ENCODE measurements at regions not wholly inside any gene's neighbourhood (a gene's known extent, or its start where the extent isn't known, plus 50 kb on each side); places are given as distances from the start of the nearest gene placed in this dataset.

DNA sequence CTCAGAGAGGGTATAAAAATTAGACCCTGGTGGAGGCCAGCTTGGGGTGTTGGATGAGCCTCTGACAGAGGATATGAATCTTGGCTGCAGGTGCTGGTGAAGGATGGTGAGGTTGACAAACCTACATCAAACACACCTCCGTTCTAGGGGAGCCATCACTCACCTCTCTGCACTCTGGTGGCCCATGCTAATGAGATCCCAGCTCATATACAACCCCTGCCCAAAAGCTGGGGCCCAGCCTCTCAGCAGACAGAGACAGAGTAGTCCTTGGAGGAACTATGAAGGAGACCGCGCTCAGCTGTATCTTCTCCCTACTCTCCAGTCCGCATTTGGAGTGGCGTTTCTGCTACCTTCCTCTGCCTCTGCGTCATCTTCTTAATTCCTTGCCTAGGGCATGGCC is 83.1 kb upstream of the SORCS3 start:
- ATAC-seq (no peak), DNase-seq (ENCODE audit: extremely low read depth in 1 of 4, low spot score in 3 of 4) (no peak), FAIRE-seq (no peak)
- no peaks in the 10 kb centered on the region for H3K4me1 ChIP-seq (replicated peaks in 1 of 2; ENCODE audit: control insufficient read depth in 2 of 2, insufficient read depth in 2 of 2, low read length in 2 of 2)
- no peaks in the 10 kb centered on the region for H4K20me1 ChIP-seq (replicated peaks; ENCODE audit: control insufficient read depth, insufficient read depth, low read length)
- H3K27ac ChIP-seq (ENCODE audit: extremely low read depth, low read depth, low read length) = no peak overlapping the region
- H3K9me3 ChIP-seq (replicated peaks; ENCODE audit: control insufficient read depth, insufficient read depth, low read depth, low read length) = no peaks in the 10 kb centered on the region
- no peak overlapping the region for H3K9ac ChIP-seq (ENCODE audit: insufficient read depth in 1 of 2, low read depth in 2 of 2, low read length in 2 of 2)
- WGBS (ENCODE audit: insufficient coverage, low coverage, missing lambda C conversion rate) = 0% methylated on average over 6 of the region's 6 CpGs
- H3K79me2 ChIP-seq (ENCODE audit: control insufficient read depth, insufficient read depth, low read length) = no peaks in the 10 kb centered on the region
- CTCF ChIA-PET (ENCODE audit: low intra/inter-chr PET ratio) = no interaction called here
- no peaks in the 10 kb centered on the region; a peak in 1 of 5 replicates for H3K27me3 ChIP-seq (ENCODE audit: control insufficient read depth in 2 of 2, insufficient read depth in 2 of 2, low read length in 2 of 2)
- H3K9me1 ChIP-seq (ENCODE audit: control insufficient read depth, insufficient read depth, low read length) = no peaks in the 10 kb centered on the region
- intact Hi-C loops (cut with micrococcal nuclease) = no loop called here
- no peak overlapping the region for H2AFZ ChIP-seq (ENCODE audit: low read depth, low read length)
- H3K4me3 ChIP-seq = no peak overlapping the region
- H3K36me3 ChIP-seq (ENCODE audit: control insufficient read depth, insufficient read depth, low read length) = no peaks in the 10 kb centered on the region
- in situ Hi-C loops (cut with MboI) = no loop called here
- no TSS peak for BruUV-seq (replicated peaks)
- H3K4me2 ChIP-seq (ENCODE audit: insufficient read depth, low read length) = no peak overlapping the region
- POLR2A ChIA-PET = no interaction called here
- no peak for TF ChIP-seq ZNF280B (CRISPR knock-in tag; IDR thresholded peaks at IDR 0.05)
- TF ChIP-seq, protein P1, sequence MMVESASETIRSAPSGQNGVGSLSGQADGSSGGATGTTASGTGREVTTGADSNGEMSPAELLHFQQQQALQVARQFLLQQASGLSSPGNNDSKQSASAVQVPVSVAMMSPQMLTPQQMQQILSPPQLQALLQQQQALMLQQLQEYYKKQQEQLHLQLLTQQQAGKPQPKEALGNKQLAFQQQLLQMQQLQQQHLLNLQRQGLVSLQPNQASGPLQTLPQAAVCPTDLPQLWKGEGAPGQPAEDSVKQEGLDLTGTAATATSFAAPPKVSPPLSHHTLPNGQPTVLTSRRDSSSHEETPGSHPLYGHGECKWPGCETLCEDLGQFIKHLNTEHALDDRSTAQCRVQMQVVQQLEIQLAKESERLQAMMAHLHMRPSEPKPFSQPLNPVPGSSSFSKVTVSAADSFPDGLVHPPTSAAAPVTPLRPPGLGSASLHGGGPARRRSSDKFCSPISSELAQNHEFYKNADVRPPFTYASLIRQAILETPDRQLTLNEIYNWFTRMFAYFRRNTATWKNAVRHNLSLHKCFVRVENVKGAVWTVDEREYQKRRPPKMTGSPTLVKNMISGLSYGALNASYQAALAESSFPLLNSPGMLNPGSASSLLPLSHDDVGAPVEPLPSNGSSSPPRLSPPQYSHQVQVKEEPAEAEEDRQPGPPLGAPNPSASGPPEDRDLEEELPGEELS (CRISPR knock-in tag; IDR thresholded peaks at IDR 0.05; ENCODE audit: borderline replicate concordance) = no peak
- no peak for TF ChIP-seq HMGN3 (IDR thresholded peaks at IDR 0.05; ENCODE audit: borderline replicate concordance, extremely low read depth, insufficient read length, low read depth, low read length)
- no peak for TF ChIP-seq ZNF551 (CRISPR knock-in tag; IDR thresholded peaks at IDR 0.05)
- TF ChIP-seq C11orf30 (IDR thresholded peaks at IDR 0.05; ENCODE audit: low read depth) = no peak
- no peak for TF ChIP-seq KDM5B (IDR thresholded peaks at IDR 0.05; ENCODE audit: insufficient replicate concordance, low read depth, low read length)
- TF ChIP-seq RUNX1 (IDR thresholded peaks at IDR 0.05; ENCODE audit: low read depth) = no peak
- no peak for TF ChIP-seq LCOR (CRISPR knock-in tag; IDR thresholded peaks at IDR 0.05)
- no peak for TF ChIP-seq ZNF184 (CRISPR knock-in tag; IDR thresholded peaks at IDR 0.05)
- no peak for TF ChIP-seq PTTG1 (tag; IDR thresholded peaks at IDR 0.05; ENCODE audit: low read depth)
- TF ChIP-seq TAF1 (IDR thresholded peaks at IDR 0.05; ENCODE audit: control insufficient read depth, extremely low read depth, insufficient read depth, low read length, severe bottlenecking) = no peak
- no peak for TF ChIP-seq ADNP (tag; IDR thresholded peaks at IDR 0.05)

All from K562 (cell line).